PC-9 (cell line): ENCODE measurements at regions not wholly inside any gene's neighbourhood (a gene's known extent, or its start where the extent isn't known, plus 50 kb on each side); places are given as distances from the start of the nearest gene placed in this dataset.

Experiments
- EZH2 ChIP-seq: fragments of 200-600 bp; sonication (generic); IDR thresholded peaks from 2 replicates; pipeline ENCODE4 v1.8.0; 2017; ENCODE audit warnings: antibody characterized with exemption, low read depth
- TF ChIP-seq, protein P1 (sequence below): fragments of 200-600 bp; sonication (generic); conservative IDR thresholded peaks from 2 replicates; pipeline ENCODE4 v1.6.1; 2017; ENCODE audit warnings: mixed run types, antibody characterized with exemption, mild to moderate bottlenecking, moderate library complexity

- TF ChIP-seq EZH2 = no peak
- TF ChIP-seq, protein P1, sequence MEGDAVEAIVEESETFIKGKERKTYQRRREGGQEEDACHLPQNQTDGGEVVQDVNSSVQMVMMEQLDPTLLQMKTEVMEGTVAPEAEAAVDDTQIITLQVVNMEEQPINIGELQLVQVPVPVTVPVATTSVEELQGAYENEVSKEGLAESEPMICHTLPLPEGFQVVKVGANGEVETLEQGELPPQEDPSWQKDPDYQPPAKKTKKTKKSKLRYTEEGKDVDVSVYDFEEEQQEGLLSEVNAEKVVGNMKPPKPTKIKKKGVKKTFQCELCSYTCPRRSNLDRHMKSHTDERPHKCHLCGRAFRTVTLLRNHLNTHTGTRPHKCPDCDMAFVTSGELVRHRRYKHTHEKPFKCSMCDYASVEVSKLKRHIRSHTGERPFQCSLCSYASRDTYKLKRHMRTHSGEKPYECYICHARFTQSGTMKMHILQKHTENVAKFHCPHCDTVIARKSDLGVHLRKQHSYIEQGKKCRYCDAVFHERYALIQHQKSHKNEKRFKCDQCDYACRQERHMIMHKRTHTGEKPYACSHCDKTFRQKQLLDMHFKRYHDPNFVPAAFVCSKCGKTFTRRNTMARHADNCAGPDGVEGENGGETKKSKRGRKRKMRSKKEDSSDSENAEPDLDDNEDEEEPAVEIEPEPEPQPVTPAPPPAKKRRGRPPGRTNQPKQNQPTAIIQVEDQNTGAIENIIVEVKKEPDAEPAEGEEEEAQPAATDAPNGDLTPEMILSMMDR = no peak
Measured at GRCh38 chr1:199561334-199561733, 466.2 kb upstream of the NR5A2 start.
